OCI-LY7 (cell line): ENCODE measurements at regions not wholly inside any gene's neighbourhood (a gene's known extent, or its start where the extent isn't known, plus 50 kb on each side); places are given as distances from the start of the nearest gene placed in this dataset.

Experiments
- BruUV-seq: library from RNA; stranded (reverse); fragments of 400-500 nt; replicated peaks from 2 replicates; lab custom pipeline; 2021; lab: Mats Ljungman, UMichigan
- CTCF ChIA-PET: fragments of 300-600 bp; sonication (Branson Sonifier 250); formaldehyde crosslinking; loops from one replicate; lab custom pipeline; 2022; ENCODE audit warnings: antibody characterized with exemption; ENCODE audit not compliant: unreplicated experiment; lab: Charles Lee
- POLR2A ChIA-PET: fragments of 300-600 bp; sonication (Branson Sonifier 250); formaldehyde crosslinking; loops from one replicate; lab custom pipeline; 2022; ENCODE audit warnings: antibody characterized with exemption; lab: Charles Lee
- DNase-seq: peaks from one replicate; pipeline ENCODE4 v3.0.0-alpha.2; 2015; ENCODE audit warnings: low spot score
- H2AFZ ChIP-seq: fragments of 200-600 bp; sonication (generic), shearing (Covaris generic); 2 replicates; pipeline ENCODE4 v1.6.1; 2014; ENCODE audit warnings: mild to moderate bottlenecking, antibody characterized with exemption, low read length, moderate library complexity
- H3K27ac ChIP-seq: fragments of 200-600 bp; sonication (generic); 2 replicates; pipeline ENCODE4 v1.5.1; 2014; ENCODE audit warnings: mixed run types, low read depth, mild to moderate bottlenecking, moderate library complexity, low read length, inconsistent platforms; ENCODE audit not compliant: poor library complexity, severe bottlenecking
- H3K36me3 ChIP-seq: fragments of 200-600 bp; sonication (generic); 2 replicates; pipeline ENCODE4 v1.6.1; 2014; ENCODE audit warnings: mild to moderate bottlenecking, antibody characterized with exemption, low read length, moderate library complexity, mixed read lengths; ENCODE audit not compliant: insufficient read depth
- H3K4me1 ChIP-seq: fragments of 200-600 bp; sonication (generic); 2 replicates; pipeline ENCODE4 v1.5.1; 2014; ENCODE audit warnings: mild to moderate bottlenecking, low read length; ENCODE audit not compliant: insufficient read depth, poor library complexity, severe bottlenecking
- H3K4me2 ChIP-seq: fragments of 200-600 bp; sonication (generic); 2 replicates; pipeline ENCODE4 v1.6.1; 2014; ENCODE audit warnings: mild to moderate bottlenecking, low read length
- H3K4me3 ChIP-seq: fragments of 200-600 bp; sonication (generic); 2 replicates; pipeline ENCODE4 v1.5.1; 2014; ENCODE audit warnings: mild to moderate bottlenecking, low read depth, low read length; ENCODE audit not compliant: poor library complexity, severe bottlenecking
- H3K79me2 ChIP-seq: fragments of 200-600 bp; sonication (generic); 2 replicates; pipeline ENCODE4 v1.6.1; 2016; ENCODE audit warnings: low read depth, mild to moderate bottlenecking, low read length, moderate library complexity, mixed read lengths; ENCODE audit not compliant: insufficient read depth
- H3K9me2 ChIP-seq: fragments of 200-600 bp; sonication (generic); 2 replicates; pipeline ENCODE4 v1.6.1; 2016; ENCODE audit warnings: mild to moderate bottlenecking, low read length, mixed read lengths; ENCODE audit not compliant: insufficient read depth
- H3K9me3 ChIP-seq: fragments of 200-600 bp; sonication (generic); 2 replicates; pipeline ENCODE4 v1.6.1; 2014; ENCODE audit warnings: mild to moderate bottlenecking, mixed run types, low read length, mixed read lengths
- H4K20me1 ChIP-seq: fragments of 200-600 bp; sonication (generic); 2 replicates; pipeline ENCODE4 v1.6.1; 2014; ENCODE audit warnings: mild to moderate bottlenecking, antibody characterized with exemption, low read length, moderate library complexity, mixed read lengths; ENCODE audit not compliant: insufficient read depth
- EZH2phosphoT487 ChIP-seq: fragments of 200-600 bp; sonication (generic); IDR thresholded peaks from 2 replicates; pipeline ENCODE4 v1.6.1; 2018; ENCODE audit warnings: low read depth, borderline replicate concordance, mild to moderate bottlenecking, mixed run types, antibody characterized with exemption, low read length, moderate library complexity, mixed read lengths
- intact Hi-C: fragments of 100-400 bp; cut with micrococcal nuclease; formaldehyde crosslinking; loops from one replicate; pipeline ENCODE4 v1.10.0; 2022; ENCODE audit not compliant: unreplicated experiment
- TF ChIP-seq, protein P1 (sequence below): fragments of 200-600 bp; sonication (generic); conservative IDR thresholded peaks from 2 replicates; pipeline ENCODE4 v1.5.1; 2014; ENCODE audit warnings: mild to moderate bottlenecking, antibody characterized with exemption, low read length, moderate library complexity, mixed read lengths

DNA sequence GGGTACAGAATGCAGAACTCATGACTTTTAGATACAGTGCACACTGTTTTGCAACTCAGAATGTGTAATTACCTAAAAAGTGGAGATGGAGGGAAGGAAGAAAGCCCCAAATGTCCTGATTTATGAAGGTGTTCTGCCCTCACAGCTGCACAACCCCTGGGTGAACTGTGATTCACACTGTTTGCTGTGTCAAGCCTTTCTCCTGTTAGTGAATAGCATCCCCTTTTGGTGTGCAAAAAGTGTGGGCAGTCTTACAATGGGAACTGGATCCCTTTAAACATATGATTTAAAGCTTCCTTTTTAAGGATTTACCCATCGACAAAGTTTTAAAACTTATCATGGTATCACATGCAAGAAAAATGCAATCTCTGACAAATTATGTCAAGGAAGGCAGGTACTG, 633.4 kb upstream of the EPHA7 start:
- intact Hi-C loops = no loop called here
- CTCF ChIA-PET = no interaction called here

GRCh38 chr6:94050515-94050914, 631.2 kb upstream of the EPHA7 start:
- H2AFZ ChIP-seq = no peak overlapping the region
- TF ChIP-seq, protein P1, sequence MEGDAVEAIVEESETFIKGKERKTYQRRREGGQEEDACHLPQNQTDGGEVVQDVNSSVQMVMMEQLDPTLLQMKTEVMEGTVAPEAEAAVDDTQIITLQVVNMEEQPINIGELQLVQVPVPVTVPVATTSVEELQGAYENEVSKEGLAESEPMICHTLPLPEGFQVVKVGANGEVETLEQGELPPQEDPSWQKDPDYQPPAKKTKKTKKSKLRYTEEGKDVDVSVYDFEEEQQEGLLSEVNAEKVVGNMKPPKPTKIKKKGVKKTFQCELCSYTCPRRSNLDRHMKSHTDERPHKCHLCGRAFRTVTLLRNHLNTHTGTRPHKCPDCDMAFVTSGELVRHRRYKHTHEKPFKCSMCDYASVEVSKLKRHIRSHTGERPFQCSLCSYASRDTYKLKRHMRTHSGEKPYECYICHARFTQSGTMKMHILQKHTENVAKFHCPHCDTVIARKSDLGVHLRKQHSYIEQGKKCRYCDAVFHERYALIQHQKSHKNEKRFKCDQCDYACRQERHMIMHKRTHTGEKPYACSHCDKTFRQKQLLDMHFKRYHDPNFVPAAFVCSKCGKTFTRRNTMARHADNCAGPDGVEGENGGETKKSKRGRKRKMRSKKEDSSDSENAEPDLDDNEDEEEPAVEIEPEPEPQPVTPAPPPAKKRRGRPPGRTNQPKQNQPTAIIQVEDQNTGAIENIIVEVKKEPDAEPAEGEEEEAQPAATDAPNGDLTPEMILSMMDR = no peak
- no peak for TF ChIP-seq EZH2phosphoT487
- H3K4me2 ChIP-seq = no peak overlapping the region
- no peak overlapping the region for H3K4me3 ChIP-seq
- CTCF ChIA-PET = no interaction called here
- H3K9me3 ChIP-seq = no peaks in the 10 kb centered on the region
- no peak overlapping the region for H3K27ac ChIP-seq
- BruUV-seq = no TSS peak
- H3K79me2 ChIP-seq = no peaks in the 10 kb centered on the region
- DNase-seq = no peak
- POLR2A ChIA-PET = no interaction called here
- no peaks in the 10 kb centered on the region for H4K20me1 ChIP-seq
- intact Hi-C loops = no loop called here
- H3K9me2 ChIP-seq = no peaks in the 10 kb centered on the region
- no peaks in the 10 kb centered on the region for H3K36me3 ChIP-seq
- H3K4me1 ChIP-seq = no peaks in the 10 kb centered on the region

More for the DNA sequence above, 633.4 kb upstream of the EPHA7 start:
- Histone ChIP-seq H3K79me2 (no peaks in the 10 kb centered on the region), H3K36me3 (no peaks in the 10 kb centered on the region), H3K27ac (no peak overlapping the region), H3K4me1 (no peaks in the 10 kb centered on the region), H4K20me1 (no peaks in the 10 kb centered on the region), H2AFZ (no peak overlapping the region), H3K4me3 (no peak overlapping the region), H3K9me3 (no peaks in the 10 kb centered on the region), H3K9me2 (no peaks in the 10 kb centered on the region), H3K4me2 (no peak overlapping the region)
- DNase-seq = no peak
- TF ChIP-seq EZH2phosphoT487 = no peak
- TF ChIP-seq, protein P1 = no peak
- no TSS peak for BruUV-seq
- POLR2A ChIA-PET = interaction anchor here (0.7 kb wide), 1 partner anchor 604 kb away, joined by 3 read pairs; no protein-coding TSS in a partner anchor

- Histone ChIP-seq H3K27ac (no peak overlapping the region), H3K4me2 (no peak overlapping the region), H3K36me3 (no peaks in the 10 kb centered on the region), H3K9me3 (no peaks in the 10 kb centered on the region), H3K4me1 (no peaks in the 10 kb centered on the region), H3K79me2 (no peaks in the 10 kb centered on the region), H3K4me3 (no peak overlapping the region), H2AFZ (no peak overlapping the region), H3K9me2 (no peaks in the 10 kb centered on the region), H4K20me1 (no peaks in the 10 kb centered on the region)
- TF ChIP-seq EZH2phosphoT487 = no peak
- TF ChIP-seq, protein P1 = no peak
- ChIA-PET POLR2A (no interaction called here), CTCF (no interaction called here)
- no TSS peak for BruUV-seq
- intact Hi-C loops = no loop called here
- no peak for DNase-seq
These were observed 629.6 kb upstream of the EPHA7 start for GRCh38 chr6:94049001-94049400.
